GM21381 (cell line): ENCODE measurements at regions not wholly inside any gene's neighbourhood (a gene's known extent, or its start where the extent isn't known, plus 50 kb on each side); places are given as distances from the start of the nearest gene placed in this dataset.
"Not testable (repeated sequence)": the region's sequence is repeated elsewhere in the genome, so short reads cannot be mapped to it uniquely, and the experiment has no call there.

Experiments used
- ATAC-seq: cut with Tn5 transposase; IDR thresholded peaks from one replicate; pipeline ENCODE4 v1.9.1; 2021; ENCODE audit warnings: mild to moderate bottlenecking, moderate library complexity; ENCODE audit not compliant: unreplicated experiment

- no peak for ATAC-seq
Measured at GRCh38 chr6:157727629-157728182, 95.3 kb upstream of the SNX9 start.

DNA sequence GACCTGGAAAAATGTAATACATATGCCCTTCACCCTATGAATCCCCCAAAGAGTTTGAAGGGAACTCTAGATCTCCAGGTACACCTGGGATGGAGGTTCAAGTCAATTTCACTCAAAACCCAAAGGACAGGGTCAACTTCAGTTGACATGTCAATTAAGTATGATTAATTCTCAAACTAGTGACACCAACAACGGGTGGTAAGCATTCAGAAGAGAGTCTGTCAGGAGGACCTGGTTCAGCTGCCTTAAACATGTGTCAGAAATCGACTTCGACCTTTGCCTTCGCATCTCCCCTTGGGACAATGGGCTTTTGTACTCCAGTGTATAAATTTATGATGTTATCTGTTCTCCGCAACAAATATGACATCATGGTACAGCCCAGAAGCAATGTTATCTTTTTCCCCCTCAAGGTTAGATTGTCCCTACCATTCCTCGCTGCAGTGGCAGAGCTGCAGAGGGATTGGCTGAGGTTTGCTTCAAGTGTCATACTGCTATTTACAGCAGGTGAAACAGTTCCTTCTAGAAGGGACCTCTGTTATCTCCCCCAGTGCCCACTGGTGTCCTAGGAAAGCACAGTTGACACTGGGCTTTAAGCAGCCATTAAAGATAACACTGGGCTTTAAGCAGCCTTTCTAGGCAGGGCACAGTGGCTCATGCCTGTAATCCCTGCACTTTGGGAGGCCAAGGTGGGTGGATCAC, 94.7 kb upstream of the SNX9 start:
- ATAC-seq, result no peak

DNA sequence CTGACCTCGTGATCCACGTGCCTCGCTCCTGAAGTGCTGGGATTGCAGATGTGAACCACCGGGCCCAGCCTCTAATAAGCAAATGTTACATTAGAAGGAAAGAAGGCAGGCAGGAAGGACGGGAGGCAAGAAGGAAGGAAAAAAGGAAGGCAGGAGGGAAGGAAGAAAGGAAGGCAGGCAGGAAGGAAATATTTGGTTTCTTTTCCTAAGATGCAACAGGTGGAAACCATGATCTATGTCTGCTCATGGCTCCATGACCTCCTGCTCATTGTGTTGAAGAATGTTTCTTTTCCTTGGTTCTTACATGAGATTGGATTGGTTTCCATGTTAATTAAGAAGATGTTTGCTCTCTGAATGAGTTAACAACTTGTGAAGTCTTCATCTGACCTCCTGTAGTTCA, 91.8 kb upstream of the SNX9 start:
- no peak for ATAC-seq

DNA sequence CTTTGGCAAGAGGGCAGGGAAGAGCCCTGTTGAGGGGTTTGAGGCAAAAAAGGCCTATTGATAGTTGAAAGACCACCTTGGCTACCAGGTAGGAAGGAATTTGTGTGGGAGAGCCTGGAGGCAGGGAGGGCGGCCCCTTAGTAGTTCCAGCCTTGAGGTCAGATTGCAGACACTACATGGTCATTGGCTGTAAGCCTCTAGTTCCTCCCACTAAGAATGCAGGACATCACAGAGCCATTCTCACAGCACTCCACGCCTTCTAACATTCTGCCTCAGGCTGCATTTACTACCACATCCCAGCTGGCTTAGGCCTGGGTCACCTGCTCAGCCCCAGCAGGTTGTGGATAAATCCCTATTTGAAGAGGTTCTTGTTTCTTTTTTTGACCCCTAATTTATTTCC, 91.0 kb upstream of the SNX9 start:
- ATAC-seq, result no peak

GRCh38 chr6:157732416-157733161, 90.5 kb upstream of the SNX9 start:
- no peak for ATAC-seq

DNA sequence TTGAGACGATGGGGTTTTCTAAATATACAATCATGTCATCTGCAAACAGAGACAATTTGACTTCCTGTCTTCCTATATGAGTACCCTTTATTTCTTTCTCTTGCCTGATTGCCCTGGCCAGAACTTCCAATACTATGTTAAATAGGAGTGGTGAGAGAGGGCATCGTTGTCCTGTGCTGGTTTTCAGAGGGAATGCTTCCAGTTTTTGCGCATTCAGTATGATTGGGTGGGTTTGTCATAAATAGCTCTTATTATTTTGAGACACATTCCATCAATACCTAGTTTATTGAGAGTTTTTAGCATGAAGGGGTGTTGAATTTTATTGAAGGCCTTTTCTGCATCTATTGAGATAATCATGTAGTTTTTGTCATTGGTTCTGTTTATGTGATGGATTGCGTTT, 86.5 kb upstream of the SNX9 start:
- ATAC-seq, result not testable (repeated sequence)

DNA sequence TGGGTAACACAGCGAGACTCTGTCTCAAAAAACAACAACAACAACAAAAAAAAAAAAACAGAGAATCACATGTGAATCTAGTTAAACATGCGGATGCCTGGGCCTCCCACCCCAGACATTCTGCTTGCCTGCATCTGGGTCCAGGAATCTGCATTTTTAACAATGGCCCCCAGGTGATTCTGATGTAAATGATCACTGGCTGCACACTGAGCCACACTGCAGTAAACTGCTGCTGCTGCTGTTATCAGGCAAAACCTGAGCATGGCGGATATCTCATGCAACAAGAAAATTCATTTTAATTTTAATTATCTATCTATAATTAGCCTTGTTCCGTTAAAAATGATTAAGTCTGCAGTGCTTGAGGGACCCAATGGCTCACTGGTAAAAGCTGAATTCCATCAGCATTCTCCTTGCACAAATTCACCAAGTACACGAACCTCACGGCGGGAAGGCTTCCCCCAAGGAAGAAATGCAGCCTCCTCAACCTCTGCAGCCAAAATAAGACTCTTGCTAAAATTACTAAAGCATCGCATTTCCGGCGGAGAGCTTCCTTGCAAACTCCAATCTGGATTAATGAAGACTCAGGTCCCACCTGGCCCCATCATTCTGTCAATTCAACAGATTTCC, 81.6 kb upstream of the SNX9 start:
- no peak for ATAC-seq

GRCh38 chr6:157741948-157742556, 81.0 kb upstream of the SNX9 start:
- ATAC-seq, result no peak

DNA sequence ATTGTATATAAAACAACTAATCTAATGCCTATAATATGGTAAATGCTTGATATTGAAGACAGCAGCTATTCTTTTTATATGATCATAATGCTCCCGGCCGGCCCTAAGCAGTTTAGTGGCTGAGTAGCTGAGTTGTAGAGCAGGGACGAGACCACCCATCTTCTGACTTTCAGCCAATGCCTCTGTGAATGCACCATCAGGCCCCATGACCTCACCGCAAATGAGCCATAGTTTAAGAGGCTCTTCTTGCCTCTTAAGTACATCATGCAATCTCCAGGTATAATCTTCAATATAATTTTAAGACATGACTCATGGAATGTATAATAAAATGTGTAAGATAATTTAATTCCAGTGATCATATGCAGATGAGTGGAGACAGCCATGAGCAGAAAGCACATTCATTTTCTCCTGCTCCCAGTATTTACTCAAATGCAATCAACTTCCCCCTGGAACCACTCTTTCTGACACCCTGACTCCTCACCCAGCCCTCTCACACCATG, 78.9 kb upstream of the SNX9 start:
- no peak for ATAC-seq

GRCh38 chr6:157746897-157747296, 76.1 kb upstream of the SNX9 start:
- no peak for ATAC-seq

DNA sequence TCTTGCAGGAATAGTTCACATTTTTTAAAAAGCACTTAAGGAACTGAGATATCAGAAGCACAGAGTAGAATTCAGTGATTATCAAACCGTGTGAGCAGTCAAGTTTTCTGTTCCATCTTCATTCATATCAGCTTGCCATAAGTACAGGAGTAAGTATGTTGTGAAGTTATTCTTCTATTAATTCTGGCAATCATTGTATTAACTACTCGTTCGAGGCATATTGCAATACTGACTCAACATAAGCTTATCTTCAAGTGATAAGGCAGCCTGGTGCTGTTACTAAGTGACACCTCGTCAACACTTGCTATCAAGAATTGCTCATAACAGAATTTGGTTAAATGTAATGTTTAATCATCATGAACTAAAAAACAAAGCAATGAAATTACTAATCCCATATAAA, 75.7 kb upstream of the SNX9 start:
- ATAC-seq, result no peak

DNA sequence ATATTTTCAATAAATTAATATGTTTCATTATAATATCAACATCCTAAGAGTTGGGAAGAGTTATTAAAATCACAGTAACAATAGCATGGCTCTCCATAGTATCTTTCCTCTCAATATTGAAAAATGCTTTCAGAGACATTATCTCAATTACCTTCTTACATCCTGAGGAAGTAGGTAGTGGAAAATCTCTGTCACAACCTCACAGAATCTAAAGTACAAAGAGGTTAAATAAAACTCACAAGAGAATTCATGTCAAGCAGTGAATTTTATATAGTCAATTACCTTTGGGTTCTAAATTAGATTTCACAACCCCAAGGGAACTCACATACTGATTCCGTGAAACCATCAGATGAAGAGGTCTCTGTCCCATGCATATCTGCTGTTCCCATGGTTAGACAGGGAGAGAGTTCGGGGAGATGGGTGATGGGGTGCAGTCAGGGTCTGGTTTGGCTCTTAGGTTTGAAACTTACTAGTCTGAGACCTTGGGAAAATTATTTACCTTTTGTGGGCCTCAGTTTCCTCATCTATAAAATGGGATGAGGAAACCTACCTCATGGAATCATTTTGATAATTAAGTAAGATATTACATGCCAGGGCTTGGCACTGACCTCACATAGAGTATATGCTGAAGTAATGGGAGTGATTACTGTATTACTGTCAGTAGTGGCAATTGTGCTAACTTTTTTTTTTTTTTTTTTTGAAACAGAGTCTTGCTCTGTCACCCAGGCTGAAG, 74.0 kb upstream of the SNX9 start:
- ATAC-seq, result no peak

DNA sequence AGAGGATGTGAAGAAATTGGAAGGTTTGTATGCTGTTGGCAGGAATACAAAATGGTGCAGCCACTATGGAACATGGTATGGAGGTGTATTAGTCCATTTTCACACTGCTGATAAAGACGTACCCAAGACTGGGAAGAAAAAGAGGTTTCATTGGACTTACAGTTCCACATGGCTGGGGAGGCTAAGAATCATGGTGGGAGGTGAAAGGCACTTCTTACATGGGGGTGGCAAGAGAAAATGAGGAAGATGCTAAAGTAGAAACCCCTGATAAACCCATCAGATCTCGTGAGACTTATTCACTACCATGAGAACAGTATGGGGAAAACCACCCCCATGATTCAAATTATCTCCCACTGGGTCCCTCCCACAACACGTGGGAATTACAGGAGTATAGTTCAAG, 72.1 kb upstream of the SNX9 start:
- ATAC-seq, result not testable (repeated sequence)

DNA sequence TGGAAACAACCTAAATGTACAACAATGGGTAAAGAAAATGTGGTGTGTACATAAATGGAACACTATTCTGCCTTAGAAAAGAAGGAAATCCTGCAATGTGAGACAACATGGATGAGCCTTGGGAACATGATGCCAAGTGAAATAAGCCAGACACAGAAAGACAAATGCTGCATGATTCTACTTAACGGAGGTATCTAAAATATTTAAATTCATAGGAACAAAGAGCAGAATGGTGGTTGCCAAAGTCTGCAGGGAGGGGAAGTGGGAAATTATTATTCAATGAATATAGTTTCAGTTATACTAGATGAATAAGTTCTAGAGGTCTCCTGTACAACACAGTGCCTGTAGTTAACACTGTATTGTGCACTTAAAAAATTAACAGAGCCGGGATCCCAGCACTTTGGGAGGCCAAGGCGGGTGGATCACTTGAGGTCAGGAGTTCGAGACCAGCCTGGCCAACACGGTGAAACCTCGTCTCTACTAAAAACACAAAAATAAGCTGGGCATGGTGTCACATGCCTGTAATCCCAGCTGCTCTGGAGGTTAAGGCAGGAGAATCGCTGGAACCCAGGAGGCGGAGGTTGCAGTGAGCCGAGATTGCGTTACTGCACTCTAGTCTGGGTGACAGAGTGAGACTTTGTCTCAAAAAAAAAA, 71.4 kb upstream of the SNX9 start:
- no peak for ATAC-seq

DNA sequence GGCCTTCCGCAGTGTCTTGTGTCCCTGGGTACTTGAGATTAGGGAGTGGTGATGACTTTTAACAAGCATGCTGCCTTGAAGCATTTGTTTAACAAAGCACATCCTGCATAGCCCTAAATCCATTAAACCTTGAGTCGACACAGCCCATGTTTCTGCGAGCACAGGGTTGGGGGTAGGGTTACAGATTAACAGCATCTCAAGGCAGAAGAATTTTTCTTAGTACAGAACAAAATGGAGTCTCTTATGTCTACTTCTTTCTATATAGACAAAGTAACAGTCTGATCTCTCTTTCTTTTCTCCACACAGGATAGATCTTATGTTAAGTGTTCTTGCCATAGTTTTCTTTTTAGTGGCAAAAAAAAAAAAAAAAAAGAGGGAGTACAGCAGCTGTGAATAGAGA, 70.2 kb upstream of the SNX9 start:
- not testable (repeated sequence) for ATAC-seq

GRCh38 chr6:157753291-157753690, 69.8 kb upstream of the SNX9 start:
- ATAC-seq, result no peak

DNA sequence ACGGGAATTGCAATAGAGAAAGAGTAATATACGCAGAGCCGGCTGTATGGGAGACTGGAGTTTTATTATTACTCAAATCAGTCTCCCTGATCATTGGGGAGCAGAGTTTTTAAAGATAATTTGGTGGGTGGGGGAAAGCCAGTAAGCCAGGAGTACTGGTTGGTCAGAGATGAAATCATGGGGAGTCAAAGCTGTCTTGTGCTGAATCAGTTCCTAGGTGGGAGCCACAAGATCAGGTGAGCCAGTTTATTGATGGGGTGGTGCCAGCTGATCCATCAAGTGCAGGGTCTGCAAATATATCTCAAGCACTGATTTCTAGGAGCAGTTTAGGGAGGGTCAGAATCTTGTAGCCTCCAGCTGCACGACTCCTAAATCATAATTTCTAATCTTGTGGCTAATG, 69.2 kb upstream of the SNX9 start:
- ATAC-seq, result not testable (repeated sequence)

- no peak for ATAC-seq
Measured at GRCh38 chr6:157754351-157754750, 68.7 kb upstream of the SNX9 start.

GRCh38 chr6:157755032-157755745, 67.9 kb upstream of the SNX9 start:
- ATAC-seq, result no peak
